ENCODE measurements at regions not wholly inside any gene's neighbourhood (a gene's known extent, or its start where the extent isn't known, plus 50 kb on each side); places are given as distances from the start of the nearest gene placed in this dataset.

DNA sequence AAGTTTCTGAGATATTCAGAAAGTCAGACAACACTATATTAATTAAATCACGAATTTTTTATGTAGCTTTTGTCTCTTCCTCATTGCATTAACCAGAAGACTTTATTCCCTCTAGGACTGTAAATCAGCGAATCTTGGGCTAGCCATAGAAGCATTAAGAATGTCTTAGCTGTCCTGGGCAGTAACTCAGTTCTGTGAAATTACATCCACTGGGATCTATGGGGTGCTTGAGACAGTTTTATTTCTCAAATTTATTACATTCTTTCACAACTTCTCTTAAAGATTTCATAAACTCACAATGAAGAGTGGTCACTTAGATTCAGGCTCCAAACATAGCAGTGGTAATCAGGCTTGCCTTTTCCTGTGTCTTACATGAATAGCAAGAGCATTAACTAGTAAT lies 1153.4 kb downstream of the CDH8 start:
- intact Hi-C loops (cut with DNase I; ENCODE audit: low total_unique reads) = no loop called here
- H3K4me1 ChIP-seq = no peaks in the 10 kb centered on the region
- H3K4me3 ChIP-seq = no peak overlapping the region
- DNase-seq = no peak
- no peaks in the 10 kb centered on the region for H3K27me3 ChIP-seq
- H3K36me3 ChIP-seq = no peaks in the 10 kb centered on the region
- no peak overlapping the region for H3K27ac ChIP-seq
- no peak for TF ChIP-seq CTCF (IDR thresholded peaks at IDR 0.05)
- no peak for TF ChIP-seq POLR2A (IDR thresholded peaks at IDR 0.05)
- H3K9me3 ChIP-seq = no peaks in the 10 kb centered on the region

DNA sequence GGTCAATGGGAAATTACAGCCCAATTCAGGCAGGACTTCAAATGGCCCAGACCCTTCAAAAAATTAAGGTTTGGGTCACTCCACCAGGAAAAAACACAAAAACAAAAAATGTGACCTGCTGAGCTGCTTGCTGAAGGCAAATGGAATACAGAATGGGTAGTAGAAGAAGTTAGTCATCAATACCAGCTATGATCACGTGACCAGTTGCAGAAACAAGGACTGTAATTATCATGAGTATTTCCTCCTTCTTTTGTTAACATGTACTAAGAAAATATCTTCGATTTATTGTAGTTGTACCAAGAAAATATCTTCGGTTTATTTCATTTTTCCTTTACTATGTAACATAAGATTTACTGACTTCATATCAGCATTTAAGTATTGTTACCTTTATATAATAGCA lies 1183.6 kb downstream of the CDH8 start:
- no peaks in the 10 kb centered on the region for H3K27me3 ChIP-seq
- intact Hi-C loops (cut with DNase I; ENCODE audit: low total_unique reads) = no loop called here
- TF ChIP-seq CTCF (IDR thresholded peaks at IDR 0.05) (no peak), POLR2A (IDR thresholded peaks at IDR 0.05) (no peak)

GRCh38 chr16:60821661-60822060 lies 1214.6 kb downstream of the CDH8 start:
- H3K9me3 ChIP-seq = no peaks in the 10 kb centered on the region
- no peak for DNase-seq
- intact Hi-C loops (cut with DNase I; ENCODE audit: low total_unique reads) = no loop called here
- no peaks in the 10 kb centered on the region for H3K27me3 ChIP-seq
- no peak overlapping the region for H3K4me3 ChIP-seq
- no peaks in the 10 kb centered on the region for H3K36me3 ChIP-seq
- TF ChIP-seq POLR2A (IDR thresholded peaks at IDR 0.05) (no peak), CTCF (IDR thresholded peaks at IDR 0.05) (no peak)
- H3K4me1 ChIP-seq = no peaks in the 10 kb centered on the region
- no peak overlapping the region for H3K27ac ChIP-seq

More for the DNA sequence above, 1183.6 kb downstream of the CDH8 start:
- no peak for DNase-seq
- Histone ChIP-seq H3K4me1 (no peaks in the 10 kb centered on the region), H3K27ac (no peak overlapping the region), H3K4me3 (no peak overlapping the region), H3K9me3 (no peaks in the 10 kb centered on the region), H3K36me3 (no peaks in the 10 kb centered on the region)

GRCh38 chr16:60820361-60820760 lies 1215.9 kb downstream of the CDH8 start:
- no peak for TF ChIP-seq CTCF (IDR thresholded peaks at IDR 0.05)
- no peaks in the 10 kb centered on the region for H3K27me3 ChIP-seq
- no peaks in the 10 kb centered on the region for H3K36me3 ChIP-seq
- no peaks in the 10 kb centered on the region for H3K9me3 ChIP-seq
- H3K27ac ChIP-seq = no peak overlapping the region
- H3K4me1 ChIP-seq = no peaks in the 10 kb centered on the region
- no peak for DNase-seq
- H3K4me3 ChIP-seq = no peak overlapping the region
- intact Hi-C loops (cut with DNase I; ENCODE audit: low total_unique reads) = no loop called here

GRCh38 chr16:60818465-60818864 lies 1217.8 kb downstream of the CDH8 start:
- Histone ChIP-seq H3K27me3 (no peaks in the 10 kb centered on the region), H3K9me3 (no peaks in the 10 kb centered on the region), H3K4me1 (no peaks in the 10 kb centered on the region), H3K27ac (no peak overlapping the region), H3K4me3 (no peak overlapping the region), H3K36me3 (no peaks in the 10 kb centered on the region)
- TF ChIP-seq POLR2A (IDR thresholded peaks at IDR 0.05) = no peak
- no peak for TF ChIP-seq CTCF (IDR thresholded peaks at IDR 0.05)
- intact Hi-C loops (cut with DNase I; ENCODE audit: low total_unique reads) = no loop called here
- DNase-seq = no peak

Data from uterus (tissue), 3 donors.